Colonic mucosa (tissue), 4 donors: ENCODE measurements at regions not wholly inside any gene's neighbourhood (a gene's known extent, or its start where the extent isn't known, plus 50 kb on each side); places are given as distances from the start of the nearest gene placed in this dataset.

Source experiments
- DNase-seq: peaks from one replicate; pipeline ENCODE4 v3.0.0-alpha.2; 2020
- H3K27ac ChIP-seq: fragments of 200-600 bp; one replicate; pipeline ENCODE4 v1.8.0; 2021
- H3K27me3 ChIP-seq: fragments of 200-600 bp; one replicate; pipeline ENCODE4 v1.8.0; 2021
- H3K36me3 ChIP-seq: fragments of 200-600 bp; one replicate; pipeline ENCODE4 v1.8.0; 2021
- H3K4me1 ChIP-seq: fragments of 200-600 bp; one replicate; pipeline ENCODE4 v1.8.0; 2021; ENCODE audit warnings: mild to moderate bottlenecking
- H3K4me3 ChIP-seq: fragments of 200-600 bp; one replicate; pipeline ENCODE4 v1.8.0; 2021
- H3K9ac ChIP-seq, 2 donors: one replicate each; pipeline ENCODE4 v1.7.0; 2013; ENCODE audit warnings: control low read depth in 2 of 2, low read depth in 2 of 2, low read length in 2 of 2
- H3K9me3 ChIP-seq: fragments of 200-600 bp; one replicate; pipeline ENCODE4 v1.8.0; 2021
- CTCF ChIP-seq: fragments of 200-600 bp; IDR thresholded peaks from one replicate; pipeline ENCODE4 v1.8.0; 2022; ENCODE audit warnings: antibody characterized with exemption, mild to moderate bottlenecking
- intact Hi-C: fragments of 100-400 bp; cut with DNase I; formaldehyde crosslinking; loops from one replicate; pipeline ENCODE4 v1.14.1; 2022
- donor health status: healthy.
- donor health status: DM: no; HTN: no; CAD: no.
- donor health status: DM: no; HTN: no; CAD: no.

DNA sequence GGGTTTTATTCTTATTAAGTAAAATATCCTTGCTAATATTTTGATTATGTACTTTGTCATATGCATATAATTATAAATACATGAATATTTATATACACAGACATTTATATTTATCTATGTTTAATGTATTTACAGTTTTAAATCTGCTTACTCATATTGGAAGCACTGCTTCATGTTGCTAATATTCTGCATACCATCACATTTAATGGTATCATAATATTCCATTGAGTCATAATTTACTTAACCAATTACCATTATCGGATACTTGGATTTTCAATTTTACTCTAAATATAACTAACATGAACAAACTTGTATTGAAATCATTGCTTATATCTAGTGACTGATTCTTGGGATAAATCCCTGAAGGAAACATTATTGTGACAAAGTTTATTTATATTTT, 155.2 kb downstream of the MBL2 start:
- Histone ChIP-seq H3K4me1 (no peaks in the 10 kb centered on the region), H3K27ac (no peak overlapping the region), H3K4me3 (no peak overlapping the region), H3K36me3 (no peaks in the 10 kb centered on the region), H3K27me3 (no peaks in the 10 kb centered on the region), H3K9ac (no peak overlapping the region), H3K9me3 (no peaks in the 10 kb centered on the region)
- TF ChIP-seq CTCF: no peak
- intact Hi-C loops: no loop called here
- no peak for DNase-seq

DNA sequence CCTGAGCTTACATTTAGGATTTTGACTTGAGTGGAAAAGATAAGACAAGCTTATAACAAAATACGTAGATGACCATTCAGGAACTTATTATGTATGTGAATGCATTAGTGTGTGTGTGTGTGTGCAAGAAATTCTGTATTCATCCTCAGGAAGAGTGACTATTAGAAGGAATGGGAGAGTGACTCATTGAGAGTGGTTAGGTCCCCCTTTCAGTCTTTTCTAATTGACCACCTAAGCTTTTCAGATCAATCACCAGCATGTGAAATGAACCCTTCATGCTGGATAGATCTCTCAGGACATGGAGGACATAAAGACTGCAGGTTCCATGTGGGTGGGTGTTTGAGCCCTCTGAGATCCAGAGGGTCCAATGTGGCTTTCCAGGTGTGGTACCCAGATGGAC, 153.5 kb downstream of the MBL2 start:
- Histone ChIP-seq H3K9me3 (no peaks in the 10 kb centered on the region), H3K9ac (no peak overlapping the region), H3K36me3 (no peaks in the 10 kb centered on the region), H3K27ac (no peak overlapping the region), H3K27me3 (no peaks in the 10 kb centered on the region), H3K4me3 (no peak overlapping the region), H3K4me1 (no peaks in the 10 kb centered on the region)
- DNase-seq: no peak
- intact Hi-C loops: no loop called here
- no peak for TF ChIP-seq CTCF

GRCh38 chr10:52621635-52622079, 150.9 kb downstream of the MBL2 start:
- intact Hi-C loops: no loop called here
- Histone ChIP-seq H3K27ac (no peak overlapping the region), H3K36me3 (no peaks in the 10 kb centered on the region), H3K4me3 (no peak overlapping the region), H3K9me3 (no peaks in the 10 kb centered on the region), H3K27me3 (no peaks in the 10 kb centered on the region), H3K9ac (no peak overlapping the region), H3K4me1 (no peaks in the 10 kb centered on the region)
- no peak for DNase-seq
- TF ChIP-seq CTCF: no peak

- H3K36me3 ChIP-seq: no peaks in the 10 kb centered on the region
- no peaks in the 10 kb centered on the region for H3K9me3 ChIP-seq
- no peak for DNase-seq
- no peaks in the 10 kb centered on the region for H3K4me1 ChIP-seq
- H3K27ac ChIP-seq: no peak overlapping the region
- no peaks in the 10 kb centered on the region for H3K27me3 ChIP-seq
- H3K4me3 ChIP-seq: no peak overlapping the region
- H3K9ac ChIP-seq: no peak overlapping the region
- no peak for TF ChIP-seq CTCF
- intact Hi-C loops: no loop called here
These were observed 148.8 kb downstream of the MBL2 start for GRCh38 chr10:52623761-52624160.

DNA sequence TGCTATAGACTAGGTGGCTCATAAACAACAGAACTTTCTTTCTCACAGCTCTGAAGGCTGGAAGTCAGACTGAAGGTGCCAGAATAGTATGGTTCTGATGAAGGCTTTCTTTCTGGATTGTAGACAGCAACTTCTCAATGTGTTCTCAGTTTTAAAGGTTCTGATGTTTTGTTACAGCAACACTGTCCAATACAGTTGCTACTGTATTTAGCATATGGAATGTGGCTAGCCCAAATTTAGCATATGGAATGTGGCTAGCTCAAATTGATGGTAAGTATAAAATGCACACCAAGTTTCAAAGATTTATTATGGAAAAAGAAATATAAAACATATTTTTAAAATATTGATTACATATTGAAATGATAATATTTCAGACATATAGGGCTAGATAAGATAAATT, 145.3 kb downstream of the MBL2 start:
- H3K36me3 ChIP-seq: no peaks in the 10 kb centered on the region
- no peak overlapping the region for H3K4me3 ChIP-seq
- H3K9me3 ChIP-seq: no peaks in the 10 kb centered on the region
- no peak overlapping the region for H3K9ac ChIP-seq
- intact Hi-C loops: no loop called here
- no peak for TF ChIP-seq CTCF
- no peak for DNase-seq
- H3K27me3 ChIP-seq: no peaks in the 10 kb centered on the region
- H3K4me1 ChIP-seq: no peaks in the 10 kb centered on the region
- no peak overlapping the region for H3K27ac ChIP-seq

DNA sequence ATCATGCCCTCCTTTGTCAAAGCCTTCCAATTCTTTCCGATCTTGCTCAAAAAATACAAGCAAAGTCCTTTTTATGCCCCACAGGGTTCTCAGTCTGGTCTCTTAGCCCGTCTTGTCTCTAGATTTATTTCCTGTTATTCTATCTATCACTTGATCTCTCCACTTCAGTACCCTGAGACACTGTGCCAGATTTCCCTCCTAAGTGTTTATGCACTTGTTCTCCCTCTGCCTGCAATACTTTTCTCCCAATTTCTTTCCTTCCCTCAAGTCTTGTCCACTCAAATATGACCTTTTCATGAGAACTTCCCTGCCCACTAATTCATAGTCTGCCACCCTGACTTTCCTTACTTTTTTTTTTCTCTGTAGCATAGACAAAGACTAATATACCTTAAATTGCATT, 141.4 kb downstream of the MBL2 start:
- DNase-seq: no peak
- Histone ChIP-seq H3K4me3 (no peak overlapping the region), H3K36me3 (no peaks in the 10 kb centered on the region), H3K27ac (no peak overlapping the region), H3K4me1 (no peaks in the 10 kb centered on the region), H3K27me3 (no peaks in the 10 kb centered on the region), H3K9ac (no peak overlapping the region), H3K9me3 (no peaks in the 10 kb centered on the region)
- intact Hi-C loops: no loop called here
- no peak for TF ChIP-seq CTCF
